DMS 273 (cell line): ENCODE measurements at regions not wholly inside any gene's neighbourhood (a gene's known extent, or its start where the extent isn't known, plus 50 kb on each side); places are given as distances from the start of the nearest gene placed in this dataset.

ENCODE experiments used
- DNase-seq: peaks from one replicate; lab custom pipeline; 2025; ENCODE audit not compliant: unreplicated experiment; lab: John Stamatoyannopoulos, UW

GRCh38 chr4:18840481-18840880 lies 818.9 kb upstream of the LCORL start:
- no peak for DNase-seq

GRCh38 chr4:18816228-18816895 lies 794.8 kb upstream of the LCORL start:
- no peak for DNase-seq

- peak; percentile 0 for DNase-seq
These were observed 794.2 kb upstream of the LCORL start for GRCh38 chr4:18815779-18816173.

- DNase-seq = no peak
These were observed 793.7 kb upstream of the LCORL start for GRCh38 chr4:18815081-18815778.

GRCh38 chr4:18813771-18814170 lies 792.2 kb upstream of the LCORL start:
- no peak for DNase-seq

GRCh38 chr4:18813055-18813454 lies 791.5 kb upstream of the LCORL start:
- no peak for DNase-seq

- no peak for DNase-seq
These were observed 782.2 kb upstream of the LCORL start for GRCh38 chr4:18803781-18804180.

GRCh38 chr4:18798123-18798522 lies 776.6 kb upstream of the LCORL start:
- DNase-seq = no peak

- no peak for DNase-seq
These were observed 774.2 kb upstream of the LCORL start for GRCh38 chr4:18795794-18796193.

GRCh38 chr4:18777190-18777930 lies 755.8 kb upstream of the LCORL start:
- DNase-seq = no peak

GRCh38 chr4:18767921-18768320 lies 746.4 kb upstream of the LCORL start:
- no peak for DNase-seq

GRCh38 chr4:18756671-18757070 lies 735.1 kb upstream of the LCORL start:
- DNase-seq = no peak

- DNase-seq = no peak
These were observed 732.6 kb upstream of the LCORL start for GRCh38 chr4:18754180-18754579.

GRCh38 chr4:18751083-18751482 lies 729.5 kb upstream of the LCORL start:
- DNase-seq = no peak

- no peak for DNase-seq
These were observed 727.8 kb upstream of the LCORL start for GRCh38 chr4:18749391-18749790.

- DNase-seq = no peak
These were observed 715.0 kb upstream of the LCORL start for GRCh38 chr4:18736551-18736950.

GRCh38 chr4:18735740-18736268 lies 714.2 kb upstream of the LCORL start:
- no peak for DNase-seq

GRCh38 chr4:18734405-18734804 lies 712.9 kb upstream of the LCORL start:
- no peak for DNase-seq

GRCh38 chr4:18733961-18734360 lies 712.4 kb upstream of the LCORL start:
- DNase-seq = peak; percentile 0

- DNase-seq = no peak
These were observed 701.2 kb upstream of the LCORL start for GRCh38 chr4:18722748-18723191.

- no peak for DNase-seq
These were observed 676.7 kb upstream of the LCORL start for GRCh38 chr4:18698119-18698883.
